ENCODE measurements at regions not wholly inside any gene's neighbourhood (a gene's known extent, or its start where the extent isn't known, plus 50 kb on each side); places are given as distances from the start of the nearest gene placed in this dataset.

- Histone ChIP-seq H3K9me3 (no peaks in the 10 kb centered on the region), H3K4me3 (no peak overlapping the region), H3K36me3 (no peaks in the 10 kb centered on the region), H3K4me1 (peaks cover 0 to 28% of the 10 kb centered on the region in 2 donors), H3K27ac (peak overlapping the region in 1 of 2 donors; percentile 62), H3K27me3 (no peaks in the 10 kb centered on the region)
- no peak for DNase-seq (ENCODE audit: low spot score)
- TF ChIP-seq, protein P1, sequence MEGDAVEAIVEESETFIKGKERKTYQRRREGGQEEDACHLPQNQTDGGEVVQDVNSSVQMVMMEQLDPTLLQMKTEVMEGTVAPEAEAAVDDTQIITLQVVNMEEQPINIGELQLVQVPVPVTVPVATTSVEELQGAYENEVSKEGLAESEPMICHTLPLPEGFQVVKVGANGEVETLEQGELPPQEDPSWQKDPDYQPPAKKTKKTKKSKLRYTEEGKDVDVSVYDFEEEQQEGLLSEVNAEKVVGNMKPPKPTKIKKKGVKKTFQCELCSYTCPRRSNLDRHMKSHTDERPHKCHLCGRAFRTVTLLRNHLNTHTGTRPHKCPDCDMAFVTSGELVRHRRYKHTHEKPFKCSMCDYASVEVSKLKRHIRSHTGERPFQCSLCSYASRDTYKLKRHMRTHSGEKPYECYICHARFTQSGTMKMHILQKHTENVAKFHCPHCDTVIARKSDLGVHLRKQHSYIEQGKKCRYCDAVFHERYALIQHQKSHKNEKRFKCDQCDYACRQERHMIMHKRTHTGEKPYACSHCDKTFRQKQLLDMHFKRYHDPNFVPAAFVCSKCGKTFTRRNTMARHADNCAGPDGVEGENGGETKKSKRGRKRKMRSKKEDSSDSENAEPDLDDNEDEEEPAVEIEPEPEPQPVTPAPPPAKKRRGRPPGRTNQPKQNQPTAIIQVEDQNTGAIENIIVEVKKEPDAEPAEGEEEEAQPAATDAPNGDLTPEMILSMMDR (IDR thresholded peaks at IDR 0.05): no peak
These were observed 116.3 kb upstream of the ANKRD55 start for GRCh38 chr5:56349461-56349860.

DNA sequence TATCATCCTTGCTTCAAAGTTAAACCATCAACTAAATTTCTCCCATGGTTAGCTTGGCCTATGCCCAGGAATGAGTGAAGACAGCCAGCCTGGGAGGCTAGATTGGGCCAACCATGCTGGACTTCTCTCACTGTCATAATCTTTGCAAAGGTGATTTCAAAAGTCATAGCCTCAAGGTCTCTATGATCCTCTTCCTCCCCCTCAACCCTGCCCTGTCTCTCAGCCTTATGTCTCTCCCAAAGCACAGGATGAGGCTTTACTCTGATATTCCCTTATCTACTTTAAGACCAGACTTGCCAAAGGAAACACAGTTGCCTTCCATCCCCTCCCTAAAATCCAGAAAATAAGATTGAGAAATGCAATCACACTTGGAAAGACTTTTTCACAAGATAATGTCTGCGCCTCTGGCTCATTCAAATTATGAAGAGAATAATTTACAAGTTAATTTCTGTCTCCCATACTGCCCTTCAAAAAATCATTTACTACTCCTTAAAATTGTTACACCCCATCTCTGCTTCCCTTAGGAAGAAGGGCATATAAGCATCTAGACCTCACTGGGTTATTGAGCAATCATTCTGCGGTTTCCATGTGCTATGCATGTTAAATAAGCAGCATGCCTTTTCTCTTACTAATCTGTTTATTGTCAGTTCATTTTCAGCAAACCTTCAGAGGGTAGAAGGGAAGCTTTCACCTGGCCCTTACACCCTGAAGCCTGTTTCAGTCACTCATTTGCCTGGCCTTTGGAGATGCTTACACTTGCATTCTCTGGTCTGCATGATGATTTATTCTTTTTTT is 113.8 kb upstream of the ANKRD55 start:
- Histone ChIP-seq H3K27ac (no peak overlapping the region), H3K9me3 (no peaks in the 10 kb centered on the region), H3K27me3 (no peaks in the 10 kb centered on the region), H3K4me3 (no peak overlapping the region), H3K4me1 (peaks cover 0 to 24% of the 10 kb centered on the region in 2 donors), H3K36me3 (no peaks in the 10 kb centered on the region)
- no peak for DNase-seq (ENCODE audit: low spot score)
- TF ChIP-seq, protein P1 (IDR thresholded peaks at IDR 0.05): no peak

DNA sequence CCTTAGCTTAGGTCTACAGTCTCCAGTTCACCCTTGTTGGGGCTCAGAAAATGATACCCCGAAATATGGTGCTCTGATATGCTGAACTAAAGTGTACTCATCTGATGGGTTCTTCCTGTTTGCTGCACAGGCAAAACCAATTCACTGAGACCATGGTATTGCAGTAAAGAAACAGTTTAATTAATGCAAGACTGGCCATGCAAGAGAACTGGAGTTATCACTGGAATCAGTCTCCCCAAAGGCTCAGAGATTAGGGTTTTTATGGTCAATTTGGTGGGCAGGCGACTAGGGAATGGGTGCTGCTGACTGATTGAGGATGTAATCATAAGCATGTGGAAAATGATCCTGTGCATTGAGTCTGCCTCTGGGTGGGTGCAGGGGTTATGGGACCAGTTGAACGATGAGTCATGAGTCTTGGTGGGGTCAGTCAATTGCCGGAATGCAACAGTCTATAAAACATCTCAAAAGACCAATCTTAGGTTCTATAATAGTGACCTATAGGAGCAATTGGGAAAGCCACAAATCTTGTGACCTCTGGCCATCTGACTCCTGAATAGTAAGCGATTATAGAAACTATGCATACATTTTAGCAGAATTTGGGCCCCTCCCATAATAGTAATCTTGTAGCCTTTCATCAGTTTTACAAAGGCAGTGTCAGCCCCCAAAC is 113.0 kb upstream of the ANKRD55 start:
- TF ChIP-seq, protein P1 (IDR thresholded peaks at IDR 0.05): no peak

DNA sequence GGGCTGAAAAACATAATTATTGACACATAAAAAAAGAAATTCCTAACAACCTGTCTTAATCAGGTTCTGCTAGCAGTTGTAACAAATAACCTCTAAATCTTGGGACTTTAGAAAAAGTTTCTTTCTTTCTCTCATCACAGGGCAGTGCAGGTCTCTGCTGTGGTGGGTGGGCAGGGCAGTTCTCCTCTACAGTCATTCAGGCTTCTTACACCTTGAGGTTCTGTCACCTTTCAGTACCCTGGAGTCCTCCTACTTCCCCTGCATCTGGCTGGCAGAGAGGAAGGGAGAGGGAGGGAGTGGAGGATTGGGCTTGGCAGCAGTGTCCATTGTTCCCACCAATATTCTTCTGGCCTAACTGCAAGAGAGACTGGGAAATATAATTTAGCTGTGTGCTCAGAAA is 112.2 kb upstream of the ANKRD55 start:
- H3K4me3 ChIP-seq: no peak overlapping the region

More for the DNA sequence above, 113.0 kb upstream of the ANKRD55 start:
- H3K27me3 ChIP-seq: no peaks in the 10 kb centered on the region
- peaks cover 0 to 24% of the 10 kb centered on the region in 2 donors for H3K4me1 ChIP-seq
- DNase-seq (ENCODE audit: low spot score): no peak
- H3K4me3 ChIP-seq: no peak overlapping the region
- H3K36me3 ChIP-seq: no peaks in the 10 kb centered on the region
- H3K27ac ChIP-seq: no peak overlapping the region
- H3K9me3 ChIP-seq: no peaks in the 10 kb centered on the region

GRCh38 chr5:56344594-56344993 is 111.5 kb upstream of the ANKRD55 start:
- DNase-seq (ENCODE audit: low spot score): no peak
- Histone ChIP-seq H3K36me3 (no peaks in the 10 kb centered on the region), H3K9me3 (no peaks in the 10 kb centered on the region), H3K4me1 (peaks cover 0 to 9% of the 10 kb centered on the region in 2 donors), H3K4me3 (no peak overlapping the region), H3K27me3 (no peaks in the 10 kb centered on the region), H3K27ac (no peak overlapping the region)
- TF ChIP-seq, protein P1 (IDR thresholded peaks at IDR 0.05): no peak

More for the DNA sequence above, 112.2 kb upstream of the ANKRD55 start:
- peaks cover 0 to 16% of the 10 kb centered on the region in 2 donors for H3K4me1 ChIP-seq
- no peaks in the 10 kb centered on the region for H3K27me3 ChIP-seq
- TF ChIP-seq, protein P1 (IDR thresholded peaks at IDR 0.05): no peak
- H3K27ac ChIP-seq: no peak overlapping the region
- H3K9me3 ChIP-seq: no peaks in the 10 kb centered on the region
- no peaks in the 10 kb centered on the region for H3K36me3 ChIP-seq
- DNase-seq (ENCODE audit: low spot score): no peak

Measured in right atrium auricular region (tissue), 2 donors.